CD4-positive, CD25-positive, alpha-beta regulatory T cell (primary cell): ENCODE measurements at regions not wholly inside any gene's neighbourhood (a gene's known extent, or its start where the extent isn't known, plus 50 kb on each side); places are given as distances from the start of the nearest gene placed in this dataset.
"Not testable (repeated sequence)": the region's sequence is repeated elsewhere in the genome, so short reads cannot be mapped to it uniquely, and the experiment has no call there.

Source experiments
- ATAC-seq, 2 donors: fragments of 150-1000 bp; cut with Tn5 transposase; one replicate each; pipeline ENCODE4 v1.10.0; 2021; ENCODE audit warnings: low read depth in 2 of 2, moderate number of reproducible peaks in 2 of 2, moderate library complexity in 1 of 2
- DNase-seq, 3 donors: peaks; one replicate each; pipeline versions ENCODE4 v3.0.0 to v3.0.0-alpha.2; 2012 to 2022; ENCODE audit warnings: mixed read lengths in 1 of 3
- H3K27ac ChIP-seq: one replicate; pipeline ENCODE4 v1.7.0; 2013; ENCODE audit warnings: mild to moderate bottlenecking, low read length; ENCODE audit not compliant: insufficient read depth, poor library complexity, severe bottlenecking
- H3K27me3 ChIP-seq: one replicate; pipeline ENCODE4 v1.7.0; 2013; ENCODE audit warnings: low read length; ENCODE audit not compliant: control insufficient read depth, insufficient read depth
- H3K36me3 ChIP-seq: one replicate; pipeline ENCODE4 v1.7.0; 2013; ENCODE audit warnings: mild to moderate bottlenecking, low read length, moderate library complexity; ENCODE audit not compliant: control insufficient read depth, insufficient read depth
- H3K4me1 ChIP-seq: 2 replicates; pipeline ENCODE4 v1.7.0; 2013; ENCODE audit warnings: mild to moderate bottlenecking, low read length; ENCODE audit not compliant: insufficient read depth, control insufficient read depth, poor library complexity, severe bottlenecking
- H3K4me3 ChIP-seq: one replicate; pipeline ENCODE4 v1.7.0; 2013; ENCODE audit warnings: low read depth, mild to moderate bottlenecking, low read length, moderate library complexity
- H3K9me3 ChIP-seq, 2 experiments: 1 replicate in 1 of 2; 2 replicates in 1 of 2; pipeline ENCODE4 v1.7.0; 2013; ENCODE audit warnings: low read length in 2 of 2, mild to moderate bottlenecking in 1 of 2, moderate library complexity in 1 of 2; ENCODE audit not compliant: control insufficient read depth in 2 of 2
- H3K27ac Mint-ChIP-seq, 3 donors: one replicate each; pipeline ENCODE4 v1.8.0; 2020 to 2022; ENCODE audit warnings: mild to moderate bottlenecking in 3 of 3, mixed read lengths in 3 of 3, moderate library complexity in 2 of 3
- H3K27me3 Mint-ChIP-seq: one replicate; pipeline ENCODE4 v1.8.0; 2022; ENCODE audit warnings: mild to moderate bottlenecking, mixed read lengths
- H3K36me3 Mint-ChIP-seq: one replicate; pipeline ENCODE4 v1.8.0; 2020; ENCODE audit warnings: mixed read lengths
- H3K4me1 Mint-ChIP-seq, 4 donors: one replicate each; pipeline ENCODE4 v1.8.0; 2020 to 2022; ENCODE audit warnings: mixed read lengths in 4 of 4, mild to moderate bottlenecking in 1 of 4
- H3K4me3 Mint-ChIP-seq, 4 donors: one replicate each; pipeline ENCODE4 v1.8.0; 2020 to 2022; ENCODE audit warnings: mild to moderate bottlenecking in 4 of 4, mixed read lengths in 4 of 4, moderate library complexity in 3 of 4
- H3K9me3 Mint-ChIP-seq, 7 donors: one replicate each; pipeline ENCODE4 v1.8.0; 2020 to 2022; ENCODE audit warnings: mixed read lengths in 7 of 7, mild to moderate bottlenecking in 3 of 7, moderate library complexity in 2 of 7

GRCh38 chr3:73143401-73143800 lies 81.9 kb downstream of the EBLN2 start:
- ATAC-seq, result no peak

DNA sequence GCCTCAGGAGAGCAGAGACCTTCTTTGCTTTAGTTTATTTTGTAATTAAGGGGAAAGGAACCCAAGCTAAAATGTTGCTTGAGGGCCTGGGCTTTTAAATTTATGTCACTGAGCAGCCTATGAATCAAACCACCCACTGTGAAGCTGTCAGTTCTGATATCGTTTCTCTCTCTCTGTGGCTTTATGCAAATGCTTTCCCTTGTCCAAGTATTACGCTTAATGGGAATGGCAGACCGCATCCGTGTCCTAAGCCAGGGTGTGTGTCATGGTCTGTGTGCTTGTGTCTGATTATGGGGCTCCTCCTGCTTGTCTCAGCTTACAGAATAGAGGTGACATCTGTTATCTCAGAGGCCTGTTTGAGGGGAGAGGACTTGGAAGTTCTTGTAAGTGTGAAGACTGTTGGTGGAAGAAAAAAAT lies 82.4 kb downstream of the EBLN2 start:
- Histone ChIP-seq H3K27ac (no peak overlapping the region), H3K4me3 (no peak overlapping the region), H3K4me1 (no peaks in the 10 kb centered on the region), H3K27me3 (no peaks in the 10 kb centered on the region), H3K9me3 (no peaks in the 10 kb centered on the region), H3K36me3 (no peaks in the 10 kb centered on the region)
- no peak overlapping the region for H3K27ac Mint-ChIP-seq
- ATAC-seq (no peak), DNase-seq (no peak)
- H3K9me3 Mint-ChIP-seq, result peaks cover 0 to 2% (median 0%) of the 10 kb centered on the region in 7 donors
- H3K4me3 Mint-ChIP-seq, result no peak overlapping the region
- peaks cover 3% of the 10 kb centered on the region for H3K27me3 Mint-ChIP-seq
- H3K36me3 Mint-ChIP-seq, result no peaks in the 10 kb centered on the region
- H3K4me1 Mint-ChIP-seq, result no peaks in the 10 kb centered on the region

More at GRCh38 chr3:73143401-73143800, 81.9 kb downstream of the EBLN2 start:
- no peaks in the 10 kb centered on the region for H3K4me1 Mint-ChIP-seq
- Histone ChIP-seq H3K9me3 (no peaks in the 10 kb centered on the region), H3K4me3 (no peak overlapping the region), H3K27me3 (no peaks in the 10 kb centered on the region), H3K4me1 (no peaks in the 10 kb centered on the region), H3K36me3 (no peaks in the 10 kb centered on the region), H3K27ac (no peak overlapping the region)
- DNase-seq, result no peak
- H3K27me3 Mint-ChIP-seq, result no peaks in the 10 kb centered on the region
- no peak overlapping the region for H3K27ac Mint-ChIP-seq
- H3K4me3 Mint-ChIP-seq, result no peak overlapping the region
- H3K9me3 Mint-ChIP-seq, result peaks cover 0 to 1% (median 0%) of the 10 kb centered on the region in 7 donors
- H3K36me3 Mint-ChIP-seq, result no peaks in the 10 kb centered on the region

DNA sequence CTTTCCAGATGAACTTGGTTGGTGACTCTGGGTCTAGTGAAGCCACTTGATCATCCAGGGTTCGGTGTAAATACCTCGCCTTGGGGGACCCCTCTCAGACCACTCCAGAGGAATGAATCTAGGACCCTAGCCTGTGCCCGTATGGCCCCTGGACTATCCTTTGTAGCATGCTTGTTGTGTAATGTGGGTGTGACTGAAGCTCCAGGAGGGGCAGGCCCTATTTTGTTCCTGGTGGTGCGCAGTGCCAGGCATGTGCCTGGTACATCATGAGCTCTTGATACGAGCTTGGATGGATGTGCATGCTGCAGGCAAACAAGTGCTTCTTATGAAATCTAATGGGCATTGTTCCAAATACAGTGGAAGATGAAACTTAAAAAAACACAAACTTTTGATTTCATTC lies 82.8 kb downstream of the EBLN2 start:
- Mint-ChIP-seq H3K9me3 (peaks cover 0 to 4% (median 0%) of the 10 kb centered on the region in 7 donors), H3K4me1 (no peaks in the 10 kb centered on the region), H3K36me3 (no peaks in the 10 kb centered on the region), H3K4me3 (no peak overlapping the region), H3K27me3 (peaks cover 5% of the 10 kb centered on the region), H3K27ac (no peak overlapping the region)
- no peak for DNase-seq
- H3K27me3 ChIP-seq, result no peaks in the 10 kb centered on the region
- no peak overlapping the region for H3K27ac ChIP-seq
- no peaks in the 10 kb centered on the region for H3K9me3 ChIP-seq
- H3K4me1 ChIP-seq, result no peaks in the 10 kb centered on the region
- no peak for ATAC-seq
- no peaks in the 10 kb centered on the region for H3K36me3 ChIP-seq
- no peak overlapping the region for H3K4me3 ChIP-seq

DNA sequence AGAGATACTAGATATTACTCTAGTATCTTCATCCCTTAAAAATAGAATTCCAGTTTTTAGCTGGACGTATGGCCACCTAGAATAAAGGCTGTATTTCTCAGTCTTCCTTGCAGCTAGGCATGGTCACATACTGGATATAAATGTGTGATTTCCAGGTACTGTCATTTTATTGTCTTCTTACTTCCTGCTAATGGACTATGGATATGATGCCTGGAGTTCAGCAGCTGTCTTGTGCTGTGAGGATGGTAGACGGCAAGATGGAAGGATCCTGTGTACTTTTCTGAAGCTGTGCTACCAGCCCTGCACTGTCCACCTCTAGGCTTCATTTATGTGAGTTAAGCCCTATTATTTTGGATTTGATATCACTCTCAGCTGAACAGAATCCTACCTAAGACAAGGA lies 83.4 kb downstream of the EBLN2 start:
- Mint-ChIP-seq H3K9me3 (peaks cover 0 to 4% (median 0%) of the 10 kb centered on the region in 7 donors), H3K27ac (no peak overlapping the region), H3K27me3 (peaks cover 6% of the 10 kb centered on the region), H3K36me3 (no peaks in the 10 kb centered on the region), H3K4me1 (no peaks in the 10 kb centered on the region), H3K4me3 (no peak overlapping the region)
- ATAC-seq (no peak), DNase-seq (no peak)
- no peaks in the 10 kb centered on the region for H3K9me3 ChIP-seq
- no peak overlapping the region for H3K4me3 ChIP-seq
- H3K27me3 ChIP-seq, result no peaks in the 10 kb centered on the region
- H3K27ac ChIP-seq, result no peak overlapping the region
- no peaks in the 10 kb centered on the region for H3K4me1 ChIP-seq
- no peaks in the 10 kb centered on the region for H3K36me3 ChIP-seq

GRCh38 chr3:73147479-73147878 lies 86.0 kb downstream of the EBLN2 start:
- not testable (repeated sequence) for H3K36me3 Mint-ChIP-seq, H3K4me1 ChIP-seq, H3K4me3 ChIP-seq, H3K36me3 ChIP-seq, H3K4me3 Mint-ChIP-seq, ATAC-seq, H3K27me3 Mint-ChIP-seq, H3K27ac Mint-ChIP-seq, H3K9me3 ChIP-seq, H3K4me1 Mint-ChIP-seq, H3K9me3 Mint-ChIP-seq, DNase-seq, H3K27ac ChIP-seq, H3K27me3 ChIP-seq

GRCh38 chr3:73148206-73148605 lies 86.7 kb downstream of the EBLN2 start:
- Histone ChIP-seq H3K4me1 (no peaks in the 10 kb centered on the region), H3K36me3 (no peaks in the 10 kb centered on the region), H3K9me3 (no peaks in the 10 kb centered on the region), H3K27ac (no peak overlapping the region), H3K4me3 (no peak overlapping the region), H3K27me3 (no peaks in the 10 kb centered on the region)
- Mint-ChIP-seq H3K4me1 (no peaks in the 10 kb centered on the region), H3K27ac (no peak overlapping the region), H3K4me3 (no peak overlapping the region), H3K36me3 (no peaks in the 10 kb centered on the region), H3K9me3 (peaks cover 0 to 4% (median 0%) of the 10 kb centered on the region in 7 donors), H3K27me3 (peaks cover 10% of the 10 kb centered on the region)
- no peak for DNase-seq
- no peak for ATAC-seq

GRCh38 chr3:73148682-73149081 lies 87.2 kb downstream of the EBLN2 start:
- Histone ChIP-seq H3K27ac (no peak overlapping the region), H3K27me3 (no peaks in the 10 kb centered on the region), H3K4me3 (no peak overlapping the region), H3K4me1 (no peaks in the 10 kb centered on the region), H3K9me3 (no peaks in the 10 kb centered on the region), H3K36me3 (no peaks in the 10 kb centered on the region)
- no peaks in the 10 kb centered on the region for H3K4me1 Mint-ChIP-seq
- peaks cover 0 to 4% (median 0%) of the 10 kb centered on the region in 7 donors for H3K9me3 Mint-ChIP-seq
- DNase-seq, result no peak
- H3K27ac Mint-ChIP-seq, result no peak overlapping the region
- H3K4me3 Mint-ChIP-seq, result no peak overlapping the region
- ATAC-seq, result no peak
- H3K27me3 Mint-ChIP-seq, result peaks cover 10% of the 10 kb centered on the region
- H3K36me3 Mint-ChIP-seq, result no peaks in the 10 kb centered on the region

DNA sequence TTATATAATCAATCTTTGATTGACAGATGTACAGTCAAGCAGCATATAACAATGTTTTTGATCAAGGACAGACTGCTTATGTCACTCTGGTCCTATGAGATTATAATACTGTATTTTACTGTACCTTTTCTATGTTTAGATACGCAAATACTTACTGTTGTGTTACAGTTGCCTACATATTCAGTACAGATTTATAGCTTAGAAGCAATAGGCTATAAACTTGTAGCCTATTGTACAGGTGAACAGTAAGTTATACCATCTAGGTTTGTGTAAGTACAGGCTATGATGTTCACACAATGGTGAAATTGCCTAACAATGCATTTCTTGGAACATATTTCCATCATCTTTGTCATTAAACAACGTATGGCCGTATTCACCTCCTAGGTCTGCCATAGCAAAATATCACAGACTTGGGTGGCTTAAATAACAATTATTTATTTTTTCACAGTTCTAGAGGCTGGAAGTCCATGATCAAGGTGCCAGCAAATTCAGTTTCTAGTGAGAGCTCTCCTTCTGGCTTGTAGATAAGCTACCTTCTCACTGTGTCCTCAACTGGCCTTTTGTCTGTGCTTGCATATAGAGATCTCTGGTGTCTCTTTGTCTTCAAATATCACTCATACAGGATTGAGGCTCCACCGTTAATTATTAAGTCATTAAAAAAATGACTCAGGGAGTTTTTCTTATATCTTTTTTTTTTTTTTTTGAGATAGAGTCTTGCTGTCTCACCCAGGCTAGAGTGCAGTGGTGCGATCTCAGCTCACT lies 89.1 kb downstream of the EBLN2 start:
- no peak overlapping the region for H3K4me3 Mint-ChIP-seq
- no peaks in the 10 kb centered on the region for H3K4me1 Mint-ChIP-seq
- peaks cover 15% of the 10 kb centered on the region for H3K27me3 Mint-ChIP-seq
- Histone ChIP-seq H3K4me1 (no peaks in the 10 kb centered on the region), H3K27ac (no peak overlapping the region), H3K4me3 (no peak overlapping the region), H3K9me3 (no peaks in the 10 kb centered on the region), H3K36me3 (no peaks in the 10 kb centered on the region), H3K27me3 (no peaks in the 10 kb centered on the region)
- peaks cover 0 to 4% (median 0%) of the 10 kb centered on the region in 7 donors for H3K9me3 Mint-ChIP-seq
- DNase-seq (no peak), ATAC-seq (no peak)
- H3K36me3 Mint-ChIP-seq, result no peaks in the 10 kb centered on the region
- H3K27ac Mint-ChIP-seq, result no peak overlapping the region
